ENCODE measurements at regions not wholly inside any gene's neighbourhood (a gene's known extent, or its start where the extent isn't known, plus 50 kb on each side); places are given as distances from the start of the nearest gene placed in this dataset.

DNA sequence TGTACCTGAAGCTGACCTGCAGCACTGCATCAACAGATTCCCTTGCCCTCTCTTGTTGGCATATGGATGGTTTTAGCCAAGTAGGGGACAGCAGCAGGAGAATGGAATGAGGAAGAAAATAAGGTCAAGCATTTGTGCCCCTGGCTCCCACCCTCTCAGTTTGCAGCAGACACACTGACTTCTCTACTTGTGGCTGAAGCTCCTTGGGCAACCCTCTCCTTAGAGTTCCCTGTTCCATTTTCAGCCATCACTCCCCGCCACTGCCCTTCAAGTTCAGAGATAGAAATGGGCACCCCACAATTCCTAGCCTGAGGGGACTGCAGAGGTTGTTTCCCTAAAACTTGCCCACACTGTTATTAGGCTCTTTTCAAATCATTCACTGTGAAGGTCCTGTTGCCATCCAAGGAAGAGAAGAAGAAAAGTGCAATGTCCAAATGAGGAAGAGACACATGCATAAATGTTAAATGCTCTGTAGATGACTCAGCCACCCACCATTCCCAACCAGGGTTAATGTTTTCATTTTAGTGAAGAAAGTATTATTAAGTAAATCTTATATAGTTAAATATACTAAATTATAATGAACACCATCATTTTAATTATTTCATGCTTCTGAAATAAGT is 295.9 kb upstream of the UBE2E2 start:
- Mint-ChIP-seq H3K27ac (ENCODE audit: low read depth, unreplicated experiment) (no peak overlapping the region), H3K9me3 (ENCODE audit: unreplicated experiment) (no peaks in the 10 kb centered on the region), H3K27me3 (ENCODE audit: insufficient read depth, unreplicated experiment) (no peaks in the 10 kb centered on the region), H3K4me3 (ENCODE audit: unreplicated experiment) (no peak overlapping the region), H3K36me3 (ENCODE audit: insufficient read depth, unreplicated experiment) (no peaks in the 10 kb centered on the region), H3K4me1 (ENCODE audit: insufficient read depth, unreplicated experiment) (no peaks in the 10 kb centered on the region)
- TF ChIP-seq, protein P1, sequence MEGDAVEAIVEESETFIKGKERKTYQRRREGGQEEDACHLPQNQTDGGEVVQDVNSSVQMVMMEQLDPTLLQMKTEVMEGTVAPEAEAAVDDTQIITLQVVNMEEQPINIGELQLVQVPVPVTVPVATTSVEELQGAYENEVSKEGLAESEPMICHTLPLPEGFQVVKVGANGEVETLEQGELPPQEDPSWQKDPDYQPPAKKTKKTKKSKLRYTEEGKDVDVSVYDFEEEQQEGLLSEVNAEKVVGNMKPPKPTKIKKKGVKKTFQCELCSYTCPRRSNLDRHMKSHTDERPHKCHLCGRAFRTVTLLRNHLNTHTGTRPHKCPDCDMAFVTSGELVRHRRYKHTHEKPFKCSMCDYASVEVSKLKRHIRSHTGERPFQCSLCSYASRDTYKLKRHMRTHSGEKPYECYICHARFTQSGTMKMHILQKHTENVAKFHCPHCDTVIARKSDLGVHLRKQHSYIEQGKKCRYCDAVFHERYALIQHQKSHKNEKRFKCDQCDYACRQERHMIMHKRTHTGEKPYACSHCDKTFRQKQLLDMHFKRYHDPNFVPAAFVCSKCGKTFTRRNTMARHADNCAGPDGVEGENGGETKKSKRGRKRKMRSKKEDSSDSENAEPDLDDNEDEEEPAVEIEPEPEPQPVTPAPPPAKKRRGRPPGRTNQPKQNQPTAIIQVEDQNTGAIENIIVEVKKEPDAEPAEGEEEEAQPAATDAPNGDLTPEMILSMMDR (IDR thresholded peaks at IDR 0.05; ENCODE audit: unreplicated experiment): no peak
- no TSS peak for BruUV-seq (replicated peaks)
- ChIA-PET CTCF (no interaction called here), POLR2A (no interaction called here)
- intact Hi-C loops (cut with micrococcal nuclease): no loop called here
- no peak for DNase-seq (ENCODE audit: unreplicated experiment)

DNA sequence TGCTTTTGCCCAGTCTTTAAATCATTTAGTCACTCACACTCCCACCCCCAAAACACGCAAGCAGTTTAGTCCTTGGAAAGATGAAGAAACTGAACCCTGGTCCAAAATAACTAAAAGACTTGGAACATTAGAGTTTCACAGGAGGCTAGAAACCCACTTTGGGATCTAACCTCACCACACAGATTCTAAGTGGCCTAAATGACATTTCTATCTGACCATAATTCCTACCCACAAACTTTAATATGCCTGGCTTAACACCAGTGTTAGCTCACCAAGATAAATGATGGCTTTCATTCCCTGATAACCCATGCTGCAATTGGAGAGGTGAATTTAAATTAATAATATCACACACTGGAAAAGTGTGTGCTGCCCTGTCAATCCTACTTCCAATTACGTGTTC is 295.3 kb upstream of the UBE2E2 start:
- Mint-ChIP-seq H3K27ac (ENCODE audit: low read depth, unreplicated experiment) (no peak overlapping the region), H3K36me3 (ENCODE audit: insufficient read depth, unreplicated experiment) (no peaks in the 10 kb centered on the region), H3K27me3 (ENCODE audit: insufficient read depth, unreplicated experiment) (no peaks in the 10 kb centered on the region), H3K9me3 (ENCODE audit: unreplicated experiment) (no peaks in the 10 kb centered on the region), H3K4me1 (ENCODE audit: insufficient read depth, unreplicated experiment) (no peaks in the 10 kb centered on the region), H3K4me3 (ENCODE audit: unreplicated experiment) (no peak overlapping the region)
- intact Hi-C loops (cut with micrococcal nuclease): no loop called here
- ChIA-PET POLR2A (no interaction called here), CTCF (interaction anchor here (0.6 kb wide), 1 partner anchor 198 kb away, joined by 4 read pairs; no protein-coding TSS in a partner anchor)
- BruUV-seq (replicated peaks): no TSS peak
- TF ChIP-seq, protein P1 (IDR thresholded peaks at IDR 0.05; ENCODE audit: unreplicated experiment): no peak
- DNase-seq (ENCODE audit: unreplicated experiment): no peak

DNA sequence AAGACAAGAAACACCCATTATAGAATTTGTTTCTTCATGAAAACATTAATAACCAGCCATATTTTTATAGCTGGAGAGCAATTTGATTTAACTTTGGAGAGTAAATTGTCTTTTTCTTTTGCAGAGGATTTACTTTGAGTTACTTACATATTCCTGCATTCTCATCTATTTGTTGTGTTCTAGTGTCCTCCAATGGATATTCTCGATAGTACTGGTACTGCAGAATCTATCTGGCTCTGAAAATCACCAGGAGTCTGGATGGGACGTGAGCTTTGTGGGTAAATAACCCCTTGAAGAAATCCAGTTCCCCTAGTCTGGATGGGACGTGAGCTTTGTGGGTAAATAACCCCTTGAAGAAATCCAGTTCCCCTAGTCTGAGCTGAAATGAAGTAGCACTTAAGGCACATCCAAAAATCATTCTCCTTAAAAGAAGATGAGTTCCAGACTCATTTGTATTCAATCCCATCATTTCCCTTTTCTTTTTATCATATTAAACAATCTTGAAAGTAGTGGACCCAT is 294.1 kb upstream of the UBE2E2 start:
- POLR2A ChIA-PET: no interaction called here
- BruUV-seq (replicated peaks): no TSS peak
- Mint-ChIP-seq H3K27me3 (ENCODE audit: insufficient read depth, unreplicated experiment) (no peaks in the 10 kb centered on the region), H3K27ac (ENCODE audit: low read depth, unreplicated experiment) (no peak overlapping the region), H3K9me3 (ENCODE audit: unreplicated experiment) (no peaks in the 10 kb centered on the region), H3K4me3 (ENCODE audit: unreplicated experiment) (no peak overlapping the region), H3K36me3 (ENCODE audit: insufficient read depth, unreplicated experiment) (no peaks in the 10 kb centered on the region), H3K4me1 (ENCODE audit: insufficient read depth, unreplicated experiment) (no peaks in the 10 kb centered on the region)
- no peak for DNase-seq (ENCODE audit: unreplicated experiment)
- CTCF ChIA-PET: interaction anchor here (0.6 to 0.7 kb wide), 2 partner anchors 21 to 182 kb away, joined by 3 to 4 read pairs; no protein-coding TSS in a partner anchor
- TF ChIP-seq, protein P1 (IDR thresholded peaks at IDR 0.05; ENCODE audit: unreplicated experiment): no peak
- intact Hi-C loops (cut with micrococcal nuclease): no loop called here

DNA sequence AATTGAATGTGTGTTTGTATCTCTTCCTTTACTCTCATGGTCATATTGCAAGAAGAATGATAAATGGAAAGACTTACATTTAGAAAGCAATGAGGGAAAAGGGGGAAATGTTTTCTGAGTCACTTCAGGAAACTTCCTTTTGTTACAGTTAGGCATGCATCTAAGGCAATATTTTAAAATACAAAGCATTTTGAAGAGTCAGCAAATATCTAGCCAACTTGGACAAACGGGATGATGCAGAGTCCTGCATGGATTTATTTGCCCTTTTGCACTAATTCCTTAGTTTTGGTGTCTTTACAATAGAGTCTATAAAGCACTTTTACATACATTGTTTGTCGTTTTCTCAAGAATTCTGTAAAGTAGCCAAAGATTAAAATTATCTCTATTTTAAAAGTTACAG is 286.2 kb upstream of the UBE2E2 start:
- H3K36me3 Mint-ChIP-seq (ENCODE audit: insufficient read depth, unreplicated experiment): no peaks in the 10 kb centered on the region
- CTCF ChIA-PET: interaction anchor here (0.6 to 1.4 kb wide), 3 partner anchors 29 to 47 kb away, joined by 3 to 4 read pairs (median 4); no protein-coding TSS in a partner anchor

More for the DNA sequence above, 286.2 kb upstream of the UBE2E2 start:
- Mint-ChIP-seq H3K9me3 (ENCODE audit: unreplicated experiment) (no peaks in the 10 kb centered on the region), H3K27me3 (ENCODE audit: insufficient read depth, unreplicated experiment) (no peaks in the 10 kb centered on the region), H3K4me1 (ENCODE audit: insufficient read depth, unreplicated experiment) (no peaks in the 10 kb centered on the region), H3K4me3 (ENCODE audit: unreplicated experiment) (no peak overlapping the region), H3K27ac (ENCODE audit: low read depth, unreplicated experiment) (no peak overlapping the region)
- no peak for DNase-seq (ENCODE audit: unreplicated experiment)
- POLR2A ChIA-PET: no interaction called here
- BruUV-seq (replicated peaks): no TSS peak
- TF ChIP-seq, protein P1 (IDR thresholded peaks at IDR 0.05; ENCODE audit: unreplicated experiment): no peak
- intact Hi-C loops (cut with micrococcal nuclease): no loop called here

All from MCF 10A (cell line).